ENCODE measurements at regions not wholly inside any gene's neighbourhood (a gene's known extent, or its start where the extent isn't known, plus 50 kb on each side); places are given as distances from the start of the nearest gene placed in this dataset.

GRCh38 chr2:88815282-88815681, 123.8 kb downstream of the RPIA start:
- H3K9me3 ChIP-seq (replicated peaks in 1 of 11): peaks cover 50 to 68% (median 59%) of the 10 kb centered on the region in 11 experiments
- H3K4me2 ChIP-seq: no peak overlapping the region
- H3K27me3 ChIP-seq: no peaks in the 10 kb centered on the region
- H4K20me1 ChIP-seq: no peaks in the 10 kb centered on the region
- H3K27ac ChIP-seq: no peak overlapping the region
- no peak overlapping the region for H3K9ac ChIP-seq
- peaks cover 0 to 7% (median 0%) of the 10 kb centered on the region in 11 experiments; a peak in 3 of 22 replicates for H3K36me3 ChIP-seq
- H3K4me3 ChIP-seq: peak overlapping the region in 4 of 10 experiments; percentile 3 to 23 (median 5); a peak in 1 of 20 replicates
- 0 out of 20 replicates have a peak, but pooled peaks cover 0 to 5% (median 0%) of the 10 kb centered on the region in 10 experiments for H3K4me1 ChIP-seq
- TF ChIP-seq Cebpa-rat (IDR thresholded peaks at IDR 0.05): no peak

GRCh38 chr2:88815697-88816096, 124.2 kb downstream of the RPIA start:
- H3K4me1 ChIP-seq: 0 out of 20 replicates have a peak, but pooled peaks cover 0 to 5% (median 0%) of the 10 kb centered on the region in 10 experiments
- TF ChIP-seq Cebpa-rat (IDR thresholded peaks at IDR 0.05): no peak
- no peaks in the 10 kb centered on the region for H4K20me1 ChIP-seq
- H3K36me3 ChIP-seq: peaks cover 0 to 7% (median 0%) of the 10 kb centered on the region in 11 experiments; a peak in 3 of 22 replicates
- peak overlapping the region in 4 of 10 experiments; percentile 3 to 23 (median 5); a peak in 2 of 20 replicates for H3K4me3 ChIP-seq
- H3K27me3 ChIP-seq: no peaks in the 10 kb centered on the region
- H3K9me3 ChIP-seq (replicated peaks in 1 of 11): peaks cover 50 to 68% (median 59%) of the 10 kb centered on the region in 11 experiments
- H3K4me2 ChIP-seq: no peak overlapping the region
- no peak overlapping the region for H3K9ac ChIP-seq
- H3K27ac ChIP-seq: no peak overlapping the region

GRCh38 chr2:88818381-88818780, 126.9 kb downstream of the RPIA start:
- TF ChIP-seq Cebpa-rat (IDR thresholded peaks at IDR 0.05): no peak
- H3K36me3 ChIP-seq: peaks cover 0 to 7% (median 0%) of the 10 kb centered on the region in 11 experiments; a peak in 3 of 22 replicates
- H3K4me3 ChIP-seq: no peak overlapping the region
- no peak overlapping the region for H3K27ac ChIP-seq
- no peaks in the 10 kb centered on the region for H4K20me1 ChIP-seq
- H3K9me3 ChIP-seq (replicated peaks in 1 of 11): peaks cover 42 to 58% (median 49%) of the 10 kb centered on the region in 11 experiments
- H3K27me3 ChIP-seq: no peaks in the 10 kb centered on the region; a peak in 1 of 22 replicates
- no peak overlapping the region for H3K9ac ChIP-seq
- no peak overlapping the region for H3K4me2 ChIP-seq
- H3K4me1 ChIP-seq: 0 out of 20 replicates have a peak, but pooled peaks cover 0 to 5% (median 0%) of the 10 kb centered on the region in 10 experiments

- H3K9ac ChIP-seq: no peak overlapping the region
- no peak for TF ChIP-seq Cebpa-rat (IDR thresholded peaks at IDR 0.05)
- no peak overlapping the region for H3K4me3 ChIP-seq
- 0 out of 22 replicates have a peak, but pooled peaks cover 0 to 8% (median 0%) of the 10 kb centered on the region in 11 experiments for H3K9me3 ChIP-seq (replicated peaks in 1 of 11)
- no peak overlapping the region for H3K27ac ChIP-seq
- peaks cover 5 to 21% (median 17%) of the 10 kb centered on the region in 10 experiments; a peak in 16 of 20 replicates for H3K4me1 ChIP-seq
- no peak overlapping the region for H3K4me2 ChIP-seq
- H3K36me3 ChIP-seq: no peaks in the 10 kb centered on the region
- H3K27me3 ChIP-seq: peaks cover 6 to 28% (median 22%) of the 10 kb centered on the region in 11 experiments; a peak in 21 of 22 replicates
- H4K20me1 ChIP-seq: no peaks in the 10 kb centered on the region
These were observed 133.5 kb downstream of the RPIA start for GRCh38 chr2:88824951-88825350.

- no peaks in the 10 kb centered on the region for H3K36me3 ChIP-seq
- TF ChIP-seq Cebpa-rat (IDR thresholded peaks at IDR 0.05): no peak
- H3K9ac ChIP-seq: no peak overlapping the region
- H3K4me3 ChIP-seq: no peak overlapping the region
- no peak overlapping the region for H3K27ac ChIP-seq
- H4K20me1 ChIP-seq: no peaks in the 10 kb centered on the region
- peak overlapping the region in 8 of 11 experiments; percentile 3 to 47 (median 30); a peak in 8 of 22 replicates for H3K4me2 ChIP-seq
- H3K4me1 ChIP-seq: peaks cover 6 to 26% (median 22%) of the 10 kb centered on the region in 10 experiments; a peak in 16 of 20 replicates
- peaks cover 6 to 31% (median 23%) of the 10 kb centered on the region in 11 experiments; a peak in 21 of 22 replicates for H3K27me3 ChIP-seq
- H3K9me3 ChIP-seq (replicated peaks in 1 of 11): 0 out of 22 replicates have a peak, but pooled peaks cover 0 to 8% (median 0%) of the 10 kb centered on the region in 11 experiments
These were observed 134.9 kb downstream of the RPIA start for GRCh38 chr2:88826399-88826798.

- H3K4me1 ChIP-seq: peaks cover 6 to 38% (median 30%) of the 10 kb centered on the region in 10 experiments; a peak in 16 of 20 replicates
- no peak overlapping the region for H3K27ac ChIP-seq
- no peaks in the 10 kb centered on the region for H3K36me3 ChIP-seq
- peak overlapping the region in 8 of 11 experiments; percentile 40 to 58 (median 53); a peak in 9 of 22 replicates for H3K4me2 ChIP-seq
- peaks cover 6 to 31% (median 23%) of the 10 kb centered on the region in 11 experiments; a peak in 21 of 22 replicates for H3K27me3 ChIP-seq
- no peaks in the 10 kb centered on the region for H4K20me1 ChIP-seq
- no peak overlapping the region for H3K4me3 ChIP-seq
- TF ChIP-seq Cebpa-rat (IDR thresholded peaks at IDR 0.05): no peak
- H3K9me3 ChIP-seq (replicated peaks in 1 of 11): 0 out of 22 replicates have a peak, but pooled peaks cover 0 to 8% (median 0%) of the 10 kb centered on the region in 11 experiments
- H3K9ac ChIP-seq: no peak overlapping the region
These were observed 136.3 kb downstream of the RPIA start for GRCh38 chr2:88827821-88828220.

- H3K9ac ChIP-seq: no peak overlapping the region
- no peak overlapping the region for H3K27ac ChIP-seq
These were observed 137.1 kb downstream of the RPIA start for GRCh38 chr2:88828397-88829137.

GRCh38 chr2:88829607-88830463, 138.4 kb downstream of the RPIA start:
- Histone ChIP-seq H3K27me3 (peaks cover 6 to 31% (median 23%) of the 10 kb centered on the region in 11 experiments; a peak in 21 of 22 replicates), H4K20me1 (no peaks in the 10 kb centered on the region), H3K27ac (no peak overlapping the region), H3K4me3 (no peak overlapping the region), H3K9me3 (replicated peaks in 1 of 11) (0 out of 22 replicates have a peak, but pooled peaks cover 0 to 8% (median 0%) of the 10 kb centered on the region in 11 experiments), H3K36me3 (no peaks in the 10 kb centered on the region), H3K4me2 (no peak overlapping the region), H3K4me1 (peaks cover 6 to 38% (median 30%) of the 10 kb centered on the region in 10 experiments; a peak in 16 of 20 replicates), H3K9ac (no peak overlapping the region)
- no peak for TF ChIP-seq Cebpa-rat (IDR thresholded peaks at IDR 0.05)

More at GRCh38 chr2:88828397-88829137, 137.1 kb downstream of the RPIA start:
- no peak for TF ChIP-seq Cebpa-rat (IDR thresholded peaks at IDR 0.05)
- Histone ChIP-seq H3K36me3 (no peaks in the 10 kb centered on the region), H3K4me2 (peak overlapping the region in 9 of 11 experiments; percentile 40 to 58 (median 52); a peak in 17 of 22 replicates), H3K9me3 (replicated peaks in 1 of 11) (0 out of 22 replicates have a peak, but pooled peaks cover 0 to 8% (median 0%) of the 10 kb centered on the region in 11 experiments), H3K4me1 (peaks cover 6 to 38% (median 30%) of the 10 kb centered on the region in 10 experiments; a peak in 16 of 20 replicates), H3K4me3 (no peak overlapping the region), H3K27me3 (peaks cover 6 to 31% (median 23%) of the 10 kb centered on the region in 11 experiments; a peak in 21 of 22 replicates), H4K20me1 (no peaks in the 10 kb centered on the region)

All from BLaER1 treated with 17β-estradiol and CSF1 and Interleukin-3, amounts not matched to agents 10 nM and 100 nM (cell line).